ENCODE measurements at regions not wholly inside any gene's neighbourhood (a gene's known extent, or its start where the extent isn't known, plus 50 kb on each side); places are given as distances from the start of the nearest gene placed in this dataset.

GRCh38 chr6:122042960-122043735 lies 356.3 kb upstream of the HSF2 start (continued):
- TF ChIP-seq RB1 (IDR thresholded peaks at IDR 0.05; ENCODE audit: borderline replicate concordance) (no peak), ETV6 (conservative IDR thresholded peaks at IDR 0.05 in 1 of 2, IDR thresholded peaks at IDR 0.05 in 1 of 2; ENCODE audit: borderline replicate concordance in 1 of 2, low read depth in 1 of 2) (no peak), KAT2A (conservative IDR thresholded peaks at IDR 0.05; ENCODE audit: control insufficient read depth, low read depth, low read length) (no peak), SMARCA5 (IDR thresholded peaks at IDR 0.05) (no peak), MEF2B (IDR thresholded peaks at IDR 0.05; ENCODE audit: partially characterized antibody, poor library complexity, severe bottlenecking) (no peak), SP1 (IDR thresholded peaks at IDR 0.05; ENCODE audit: low read depth, low read length) (no peak), RAD51 (IDR thresholded peaks at IDR 0.05) (no peak)

DNA sequence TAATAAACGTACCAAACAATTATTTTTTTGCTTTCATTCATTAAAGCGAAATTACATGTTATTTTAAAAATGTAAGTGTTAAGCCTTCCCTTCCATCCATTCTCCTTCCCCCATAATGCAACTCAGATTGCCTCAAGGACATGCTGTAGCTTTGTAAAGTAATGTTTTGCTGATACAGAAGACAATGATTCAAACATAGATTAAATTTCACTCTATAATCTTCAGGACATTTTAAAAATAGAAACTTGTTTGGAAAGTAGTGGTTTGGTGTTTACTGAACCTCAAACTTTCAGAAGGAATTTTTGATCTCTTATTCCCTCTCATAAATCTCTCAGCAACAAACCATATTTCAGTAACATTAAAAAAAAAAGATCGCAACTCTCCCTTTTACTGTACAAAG lies 350.9 kb upstream of the HSF2 start:
- FAIRE-seq, result no peak
- Histone ChIP-seq H3K4me2 (ENCODE audit: control insufficient read depth, insufficient read depth) (no peak overlapping the region), H4K20me1 (ENCODE audit: control insufficient read depth, insufficient read depth) (no peaks in the 10 kb centered on the region)

More for the DNA sequence above, 350.9 kb upstream of the HSF2 start:
- TF ChIP-seq TARDBP (IDR thresholded peaks at IDR 0.05; ENCODE audit: borderline replicate concordance) (no peak), IRF5 (IDR thresholded peaks at IDR 0.05; ENCODE audit: borderline replicate concordance) (no peak), RCOR1 (conservative IDR thresholded peaks at IDR 0.05; ENCODE audit: low read depth, low read length) (no peak)
- ATAC-seq (no peak), DNase-seq (ENCODE audit: low read depth, low spot score) (no peak)
- no peak overlapping the region for H3K27ac ChIP-seq (ENCODE audit: control insufficient read depth, insufficient read depth)
- no peaks in the 10 kb centered on the region for H3K36me3 ChIP-seq (ENCODE audit: control insufficient read depth in 2 of 2, insufficient read depth in 2 of 2, low read length in 1 of 2)
- CTCF ChIA-PET, result no interaction called here
- no peaks in the 10 kb centered on the region for H3K9me3 ChIP-seq (replicated peaks; ENCODE audit: control insufficient read depth, insufficient read depth, low read length)
- no peak overlapping the region for H2AFZ ChIP-seq (ENCODE audit: control insufficient read depth, low read depth, low read length)
- H3K4me1 ChIP-seq (ENCODE audit: control insufficient read depth, insufficient read depth, low read length), result no peaks in the 10 kb centered on the region
- in situ Hi-C loops (cut with MboI), result no loop called here
- no peaks in the 10 kb centered on the region for H3K79me2 ChIP-seq (ENCODE audit: control insufficient read depth, insufficient read depth, low read length)
- 0 out of 4 replicates have a peak, but pooled peaks cover 0 to 2% of the 10 kb centered on the region in 2 experiments for H3K27me3 ChIP-seq (replicated peaks in 1 of 2; ENCODE audit: control insufficient read depth in 2 of 2, insufficient read depth in 2 of 2, low read length in 1 of 2)
- intact Hi-C loops (cut with micrococcal nuclease; ENCODE audit: unreplicated experiment), result no loop called here
- no peak overlapping the region for H3K9ac ChIP-seq (ENCODE audit: control insufficient read depth, insufficient read depth, low read length)
- BruUV-seq (replicated peaks), result no TSS peak
- 29% methylated on average over 3 of the region's 3 CpGs for WGBS (ENCODE audit: insufficient coverage, insufficient replicate concordance, low lambda C conversion rate, missing lambda C conversion rate)
- RAD21 ChIA-PET (ENCODE audit: unreplicated experiment), result no interaction called here
- no peak overlapping the region for H3K4me3 ChIP-seq
- POLR2A ChIA-PET, result no interaction called here
- SMC1A ChIA-PET (ENCODE audit: uncharacterized antibody, unreplicated experiment), result no interaction called here

Data from GM12878 (cell line).